Lower leg skin (tissue), 3 donors: ENCODE measurements at regions not wholly inside any gene's neighbourhood (a gene's known extent, or its start where the extent isn't known, plus 50 kb on each side); places are given as distances from the start of the nearest gene placed in this dataset.

ENCODE experiments used
- CTCF ChIP-seq, 3 donors: fragments of 450-650 bp; IDR thresholded peaks; one replicate each; pipeline ENCODE4 v1.5.1; 2016; ENCODE audit warnings: antibody characterized with exemption in 3 of 3, mild to moderate bottlenecking in 3 of 3, moderate library complexity in 2 of 3
- POLR2A ChIP-seq, 2 donors: fragments of 450-650 bp; IDR thresholded peaks; one replicate each; pipeline ENCODE4 v1.6.1; 2016 to 2017; ENCODE audit warnings: antibody characterized with exemption in 2 of 2, mild to moderate bottlenecking in 1 of 2, moderate library complexity in 1 of 2

- TF ChIP-seq CTCF (IDR thresholded peaks at IDR 0.05) (no peak), POLR2A (IDR thresholded peaks at IDR 0.05) (no peak)
These were observed 112.5 kb upstream of the GSC start for GRCh38 chr14:94882401-94882800.
